GM04503 (cell line): ENCODE measurements at regions not wholly inside any gene's neighbourhood (a gene's known extent, or its start where the extent isn't known, plus 50 kb on each side); places are given as distances from the start of the nearest gene placed in this dataset.
"Not testable (repeated sequence)": the region's sequence is repeated elsewhere in the genome, so short reads cannot be mapped to it uniquely, and the experiment has no call there.

Experiments
- DNase-seq: peaks from one replicate; pipeline ENCODE4 v3.0.0-alpha.2; 2012; ENCODE audit warnings: low read depth

DNA sequence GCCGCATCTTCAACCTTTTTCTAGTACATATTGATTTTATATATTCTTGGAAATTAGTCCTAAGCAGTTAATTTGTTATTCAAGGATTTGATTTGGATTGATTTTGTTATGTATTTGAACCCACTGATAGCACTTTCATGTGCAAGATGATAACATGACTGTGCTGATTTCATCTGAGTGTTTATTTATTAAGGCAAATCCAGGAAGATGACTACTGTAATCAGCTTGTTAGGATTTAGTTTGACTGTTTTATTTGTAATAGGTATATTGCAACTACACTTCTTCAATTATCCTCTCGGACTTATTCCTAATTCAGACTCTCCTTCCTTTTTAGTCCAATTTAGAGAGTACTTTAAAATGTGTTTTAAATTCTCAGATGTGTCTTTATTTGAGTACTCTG lies 75.1 kb upstream of the PRKG1 start:
- no peak for DNase-seq

DNA sequence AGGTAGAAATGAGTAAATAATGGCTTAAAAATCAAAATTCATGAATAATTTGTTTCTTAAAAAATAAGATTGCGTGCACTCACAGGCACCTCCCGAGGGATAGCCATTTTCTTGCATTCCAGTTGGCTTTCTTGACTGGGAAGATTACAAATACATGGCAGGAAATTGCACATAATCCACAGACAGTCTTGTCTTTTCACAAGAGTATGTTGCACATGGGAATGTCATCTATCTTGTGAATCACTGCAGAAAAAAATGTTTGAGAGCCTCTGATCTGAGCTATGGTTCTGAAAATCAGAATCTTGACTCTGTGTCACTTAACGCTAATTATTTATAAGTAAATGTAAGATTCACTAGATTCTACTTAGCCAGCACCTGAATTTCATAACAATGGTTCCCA lies 74.1 kb upstream of the PRKG1 start:
- DNase-seq, result peak; percentile 92

DNA sequence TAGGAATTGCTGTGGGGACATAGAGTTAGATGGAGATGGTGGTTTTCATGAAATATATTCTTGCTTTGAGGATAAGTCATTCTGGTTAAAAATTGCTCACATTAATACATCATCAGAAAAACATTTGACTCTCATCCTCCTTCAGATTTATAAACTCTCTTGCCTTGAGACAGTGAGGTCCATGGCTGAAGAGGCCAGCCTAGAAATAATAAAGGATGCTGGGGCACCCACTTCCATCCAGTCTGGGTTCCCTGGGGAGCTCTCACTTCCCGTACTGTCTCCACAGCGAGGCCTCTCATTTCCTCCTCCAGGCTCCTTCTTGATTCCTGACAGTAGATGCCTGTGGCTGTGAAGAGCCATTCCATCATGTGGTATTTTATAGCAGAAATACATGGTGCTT lies 73.3 kb upstream of the PRKG1 start:
- no peak for DNase-seq

DNA sequence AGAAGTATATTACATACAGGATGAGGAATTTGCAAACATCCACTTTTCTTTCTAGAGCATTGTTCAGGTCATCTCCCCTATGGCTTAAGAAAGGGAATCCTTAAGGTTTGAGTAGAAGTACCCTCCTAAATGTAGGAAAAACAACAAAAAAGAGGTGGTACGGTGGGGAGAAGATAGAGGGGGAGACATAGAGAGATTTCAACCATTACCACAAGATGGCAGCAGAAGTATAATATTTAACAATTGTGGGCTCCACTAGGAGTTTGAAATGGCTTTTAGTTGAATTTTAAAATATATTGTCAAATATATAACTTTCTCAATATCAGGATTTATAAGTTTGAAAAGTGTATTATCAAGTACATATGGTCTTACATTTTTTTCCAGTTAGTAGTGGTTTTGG lies 72.7 kb upstream of the PRKG1 start:
- no peak for DNase-seq

DNA sequence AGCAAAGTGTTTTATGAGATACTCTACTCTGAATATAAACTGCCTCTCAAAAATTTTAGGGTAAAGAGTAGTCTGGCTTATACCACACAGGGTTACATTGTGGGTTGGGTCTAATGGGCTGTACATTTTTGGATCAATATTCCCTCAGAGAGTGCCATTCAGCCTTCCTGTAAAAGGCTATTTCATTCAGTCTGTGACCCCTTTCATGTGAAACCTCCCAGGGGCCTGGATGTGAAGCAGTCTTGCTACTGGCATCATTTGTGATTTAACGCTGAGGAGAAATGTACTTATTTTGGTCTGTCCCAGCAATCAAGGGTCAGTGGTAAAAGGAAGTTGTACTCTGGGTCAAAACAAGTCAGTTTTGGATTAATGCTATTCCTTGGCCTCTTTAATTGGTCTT lies 71.8 kb upstream of the PRKG1 start:
- DNase-seq, result no peak

DNA sequence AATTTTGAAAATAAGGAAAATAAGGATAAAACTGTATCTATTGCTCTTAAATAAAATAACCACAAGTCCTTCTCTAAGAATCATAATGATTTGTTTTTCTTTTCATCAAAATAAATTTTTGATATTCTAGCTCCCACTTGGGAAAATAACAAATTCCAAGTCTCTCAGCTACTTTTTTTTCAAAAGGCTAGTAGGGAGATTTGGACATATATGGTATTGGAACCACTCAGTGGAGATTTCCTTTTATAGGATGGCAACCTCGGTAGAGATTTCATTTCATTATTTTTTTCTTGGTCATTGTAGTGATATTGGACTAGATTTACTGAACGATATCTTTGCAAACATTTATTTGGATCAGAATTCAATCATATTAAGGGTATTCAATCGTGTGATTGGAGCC lies 69.5 kb upstream of the PRKG1 start:
- no peak for DNase-seq

DNA sequence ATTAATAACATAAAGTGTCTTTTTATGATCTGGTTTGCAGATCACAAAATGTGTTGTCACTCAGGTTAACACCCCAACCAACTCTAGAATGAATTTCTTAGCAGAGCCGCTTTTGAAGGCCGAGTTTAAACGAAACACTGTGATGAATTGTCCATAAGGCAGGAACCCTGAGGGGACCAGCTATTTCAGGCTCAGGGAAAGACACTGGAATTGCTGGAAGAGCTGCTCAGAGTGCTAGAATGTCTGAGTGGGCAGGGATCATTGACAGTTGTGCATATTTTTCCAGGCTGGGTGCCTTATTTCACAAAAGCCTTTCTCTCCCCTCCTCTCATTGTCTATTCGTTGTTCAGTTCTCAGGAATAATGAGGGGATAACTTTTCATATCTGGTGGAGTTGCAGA lies 68.7 kb upstream of the PRKG1 start:
- DNase-seq, result no peak

DNA sequence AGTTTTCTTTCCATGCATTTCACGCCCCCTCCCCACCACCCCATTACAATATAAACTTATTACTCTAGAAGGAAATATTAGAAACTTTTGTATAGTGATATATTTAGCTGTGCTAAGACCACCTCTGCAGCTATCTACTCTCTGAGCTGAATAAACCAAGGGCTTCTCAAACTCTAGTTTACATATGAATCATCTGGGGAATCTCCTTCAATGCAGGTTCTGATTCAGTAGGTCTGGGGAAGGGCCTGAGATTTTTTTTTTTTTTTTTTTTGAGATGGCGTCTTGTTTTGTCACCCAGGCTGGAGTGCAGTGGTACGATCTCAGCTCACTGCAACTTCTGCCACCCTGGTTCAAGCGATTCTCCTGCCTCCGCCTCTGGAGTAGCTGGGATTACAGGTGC lies 67.6 kb upstream of the PRKG1 start:
- DNase-seq, result no peak

DNA sequence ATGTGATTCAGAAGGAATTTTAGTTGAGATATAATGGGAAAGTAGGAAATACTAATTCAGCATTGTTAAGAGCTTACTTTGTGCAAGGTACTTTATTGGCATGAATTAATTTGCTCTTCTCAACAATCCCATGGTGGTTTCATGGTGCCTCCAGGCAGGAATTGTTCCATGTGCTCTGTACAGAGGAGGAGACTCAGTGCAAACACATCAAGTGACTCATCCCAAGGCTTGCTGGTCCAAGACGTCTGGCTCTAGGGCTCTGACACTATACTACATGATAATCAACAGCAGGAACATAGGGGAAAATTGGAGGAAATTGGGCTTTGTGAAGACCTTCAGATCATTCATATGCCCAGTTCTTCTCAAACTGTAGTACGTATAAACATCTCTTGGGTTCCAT lies 66.5 kb upstream of the PRKG1 start:
- DNase-seq, result no peak

DNA sequence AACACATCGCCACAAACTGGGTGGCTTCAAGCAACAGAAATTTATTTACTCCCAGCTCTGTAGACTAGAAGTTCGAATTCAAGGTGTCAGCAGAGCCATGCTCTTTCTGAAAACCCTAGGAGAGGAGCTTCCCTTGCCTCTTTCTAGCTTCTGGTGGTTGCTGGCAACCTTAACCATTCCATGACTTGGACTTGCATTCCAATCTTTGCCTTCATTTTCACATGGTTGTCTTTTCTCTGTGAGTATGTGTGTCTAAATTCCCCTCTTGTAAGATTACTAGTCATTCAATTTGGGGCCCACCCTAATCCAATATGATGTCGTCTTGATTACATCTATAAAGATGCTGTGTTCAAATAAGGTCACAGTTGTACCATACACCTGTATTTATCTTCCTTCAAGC lies 65.9 kb upstream of the PRKG1 start:
- DNase-seq, result no peak

DNA sequence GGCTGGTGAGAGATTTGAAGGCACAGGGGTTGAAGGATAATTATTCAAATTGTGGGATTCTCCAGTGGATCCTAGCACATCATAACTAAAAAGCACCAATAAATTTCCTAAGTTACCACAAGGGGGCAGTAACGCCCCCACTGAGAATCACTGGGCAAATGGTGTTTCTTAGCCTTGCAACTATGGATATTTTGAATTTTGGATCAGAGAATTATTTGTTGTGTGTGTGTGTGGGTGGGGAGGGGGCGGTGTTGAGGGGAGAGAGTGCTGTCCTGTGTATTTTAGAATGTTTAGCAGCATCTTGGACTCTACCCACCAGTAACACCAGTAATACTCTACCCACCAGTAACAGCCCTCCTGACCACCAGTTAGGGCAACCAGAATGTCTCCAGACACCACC lies 63.3 kb upstream of the PRKG1 start:
- no peak for DNase-seq

DNA sequence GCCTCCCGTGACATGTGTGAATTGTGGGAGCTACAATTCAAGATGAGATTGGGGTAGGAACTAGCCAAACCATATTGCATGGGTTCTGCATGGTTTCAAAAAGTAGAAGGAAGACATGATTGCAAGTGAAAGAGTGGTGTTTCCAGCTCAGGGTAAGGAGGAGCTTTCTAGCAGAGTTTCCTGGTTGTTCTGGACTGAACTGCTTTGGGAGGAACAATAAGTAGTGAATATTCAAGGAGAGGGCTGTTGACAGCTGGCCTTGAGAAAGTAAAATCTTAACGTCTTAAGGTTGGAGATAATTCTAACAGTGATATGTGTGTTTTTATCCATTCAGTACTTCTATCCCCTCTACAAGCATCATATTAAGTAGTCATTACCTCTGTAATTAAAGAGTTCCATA lies 62.2 kb upstream of the PRKG1 start:
- no peak for DNase-seq

DNA sequence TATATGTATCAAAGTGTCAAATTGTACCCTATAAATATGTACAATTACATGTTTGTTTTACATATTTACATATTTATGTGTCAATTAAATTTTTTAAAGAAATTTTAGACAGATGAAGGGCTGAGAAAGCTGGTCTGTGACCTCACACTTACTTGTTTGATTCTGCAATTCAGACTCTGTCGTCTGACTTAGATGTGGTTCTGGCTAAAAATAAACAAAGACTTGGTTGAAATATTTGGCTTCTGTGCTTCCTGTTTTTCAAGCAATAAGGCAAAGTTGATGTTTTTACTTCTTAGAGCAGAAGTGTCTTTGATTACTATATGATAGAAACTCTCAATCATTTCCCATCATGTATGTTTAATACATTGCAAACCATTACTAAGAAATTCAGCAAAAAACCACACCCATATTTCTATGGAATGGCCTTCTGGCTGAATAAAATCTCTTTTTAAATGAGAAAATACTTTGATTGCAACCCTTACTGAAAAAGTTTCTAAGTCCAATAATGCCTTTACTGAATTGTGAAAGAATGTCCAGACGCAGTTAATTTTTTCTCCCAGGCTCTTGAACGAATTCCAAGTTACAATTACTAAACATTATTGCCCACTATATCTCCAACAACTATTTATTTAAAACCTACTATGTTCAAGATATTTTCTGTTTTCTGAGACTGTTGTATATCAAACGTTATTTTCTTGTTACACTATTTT lies 59.5 kb upstream of the PRKG1 start:
- no peak for DNase-seq

DNA sequence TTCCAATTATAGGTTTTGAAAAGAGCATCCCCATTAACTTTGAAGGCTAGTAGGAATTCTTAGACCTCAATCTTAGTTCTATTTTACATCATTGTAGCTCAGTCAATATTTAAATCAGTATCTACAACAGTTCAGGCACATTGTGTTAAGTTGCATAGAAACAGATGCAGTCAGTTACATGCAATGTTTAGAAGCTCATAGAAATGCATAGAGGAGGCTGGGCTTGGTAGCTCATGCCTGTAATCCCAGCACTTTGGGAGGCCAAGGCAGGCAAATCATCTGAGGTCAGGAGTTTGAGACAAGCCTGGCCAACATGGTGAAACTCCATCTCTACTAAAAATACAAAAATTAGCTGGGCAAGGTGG lies 58.9 kb upstream of the PRKG1 start:
- DNase-seq, result not testable (repeated sequence)

DNA sequence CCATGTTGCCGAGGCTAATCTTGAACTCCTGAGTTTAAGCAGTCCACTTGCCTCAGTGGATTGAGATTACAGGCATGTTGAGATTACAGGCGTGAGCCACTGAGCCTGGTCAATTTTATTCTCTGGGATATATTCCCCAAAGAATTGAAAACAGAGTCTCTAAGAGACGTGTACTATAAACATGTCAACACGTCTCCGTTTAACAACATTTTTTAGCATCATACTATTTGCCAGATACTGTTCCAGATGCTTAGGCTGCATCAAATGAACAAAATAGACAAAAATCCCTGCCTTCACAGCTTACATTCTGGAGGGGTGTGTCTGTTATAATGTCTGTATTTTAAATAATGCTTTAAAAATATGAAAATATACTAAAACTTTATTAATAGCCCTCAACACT lies 54.1 kb upstream of the PRKG1 start:
- no peak for DNase-seq

DNA sequence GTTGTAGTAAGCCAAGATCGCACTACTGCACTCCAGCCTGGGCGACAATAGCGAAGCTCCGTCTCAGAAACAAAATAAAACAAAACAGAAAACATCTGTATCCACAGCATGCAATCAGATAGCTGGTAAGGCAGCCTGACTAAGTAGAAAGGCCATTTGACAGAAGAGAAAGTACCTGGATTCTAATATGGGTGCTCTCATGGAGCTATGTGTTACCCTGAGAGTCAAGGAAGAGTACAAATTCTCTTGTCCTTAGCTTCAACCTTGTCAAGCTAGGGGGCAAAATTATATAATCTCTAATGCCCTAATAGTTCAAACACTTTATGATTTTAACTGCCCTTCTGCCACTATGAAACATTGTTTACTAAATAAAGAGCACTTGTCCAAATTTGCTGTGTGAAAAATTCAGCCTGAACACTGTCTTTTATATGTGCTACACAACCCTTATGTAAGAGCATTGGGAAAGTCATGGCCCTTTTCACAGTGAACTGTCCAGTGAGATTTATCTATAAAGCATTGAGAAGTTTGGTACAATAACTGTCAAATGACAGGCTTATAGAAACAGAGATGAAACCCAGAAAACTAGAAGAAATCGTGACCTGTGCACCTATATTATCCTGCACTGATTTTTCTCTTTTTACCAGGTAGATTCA lies 51.2 kb upstream of the PRKG1 start:
- DNase-seq, result no peak

DNA sequence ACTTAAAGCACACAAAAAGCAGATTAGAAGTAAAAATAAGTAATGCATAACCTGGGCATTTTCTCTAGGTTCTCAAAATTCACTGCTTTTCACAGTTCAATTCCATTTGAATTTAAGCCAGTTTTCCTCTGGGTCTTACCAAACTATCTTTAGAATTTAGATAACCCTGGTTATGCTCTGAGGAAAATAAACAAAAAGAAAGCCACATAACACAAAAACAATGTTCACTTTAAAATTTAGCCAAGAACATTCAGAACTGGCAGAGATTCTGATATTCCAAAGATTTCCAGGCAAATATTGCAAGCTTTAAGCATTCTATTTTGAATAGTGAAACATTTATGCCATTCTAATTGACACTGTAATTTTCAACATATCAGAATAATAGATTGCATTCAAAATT lies 50.7 kb upstream of the PRKG1 start:
- no peak for DNase-seq
